Trophoblast cell (in vitro differentiated cells and primary cell): ENCODE measurements at regions not wholly inside any gene's neighbourhood (a gene's known extent, or its start where the extent isn't known, plus 50 kb on each side); places are given as distances from the start of the nearest gene placed in this dataset.

Experiments
- DNase-seq, 2 donors: peaks; one replicate each; pipeline ENCODE4 v3.0.0-alpha.2; 2016
- H2AFZ ChIP-seq: 2 replicates; pipeline ENCODE4 v1.6.1; 2013; ENCODE audit warnings: low read length, moderate library complexity, mild to moderate bottlenecking; ENCODE audit not compliant: insufficient read depth, poor library complexity
- H2AK5ac ChIP-seq: 2 replicates; pipeline ENCODE4 v1.6.1; 2013; ENCODE audit warnings: mild to moderate bottlenecking, low read length
- H2BK120ac ChIP-seq: 2 replicates; pipeline ENCODE4 v1.6.1; 2013; ENCODE audit warnings: low read length, mild to moderate bottlenecking, moderate library complexity; ENCODE audit not compliant: insufficient read depth, poor library complexity
- H2BK12ac ChIP-seq: 2 replicates; pipeline ENCODE4 v1.6.1; 2013; ENCODE audit warnings: mild to moderate bottlenecking, low read length, moderate library complexity
- H2BK5ac ChIP-seq: 2 replicates; pipeline ENCODE4 v1.6.1; 2013; ENCODE audit warnings: low read length, low read depth, moderate library complexity, mild to moderate bottlenecking; ENCODE audit not compliant: poor library complexity
- H3K14ac ChIP-seq: 2 replicates; pipeline ENCODE4 v1.6.1; 2013; ENCODE audit warnings: mild to moderate bottlenecking, low read length
- H3K18ac ChIP-seq: 2 replicates; pipeline ENCODE4 v1.6.1; 2013; ENCODE audit warnings: mild to moderate bottlenecking, low read length
- H3K23ac ChIP-seq: 2 replicates; pipeline ENCODE4 v1.6.1; 2013; ENCODE audit warnings: low read length
- H3K27ac ChIP-seq: 2 replicates; pipeline ENCODE4 v1.5.1; 2013; ENCODE audit warnings: low read depth, mild to moderate bottlenecking, inconsistent platforms, low read length, moderate library complexity
- H3K27me3 ChIP-seq: 2 replicates; pipeline ENCODE4 v1.6.1; 2013; ENCODE audit warnings: inconsistent platforms, mild to moderate bottlenecking, low read length, moderate library complexity; ENCODE audit not compliant: insufficient read depth
- H3K36me3 ChIP-seq, 2 experiments: 1 replicate in 1 of 2; 2 replicates in 1 of 2; pipeline ENCODE4 v1.6.1; 2013; ENCODE audit warnings: low read length in 2 of 2, mild to moderate bottlenecking in 2 of 2, moderate library complexity in 1 of 2; ENCODE audit not compliant: insufficient read depth in 2 of 2, control insufficient read depth in 1 of 2
- H3K4ac ChIP-seq: 2 replicates; pipeline ENCODE4 v1.6.1; 2013; ENCODE audit warnings: low read depth, mild to moderate bottlenecking, low read length, moderate library complexity
- H3K4me1 ChIP-seq, 2 experiments: 1 replicate in 1 of 2; 2 replicates in 1 of 2; pipeline ENCODE4 v1.6.1; 2013; ENCODE audit warnings: low read length in 2 of 2, mild to moderate bottlenecking in 2 of 2, moderate library complexity in 1 of 2; ENCODE audit not compliant: insufficient read depth in 2 of 2, control insufficient read depth in 1 of 2
- H3K4me2 ChIP-seq: 2 replicates; pipeline ENCODE4 v1.6.1; 2013; ENCODE audit warnings: inconsistent platforms, mild to moderate bottlenecking, low read length, moderate library complexity
- H3K4me3 ChIP-seq: 2 replicates; pipeline ENCODE4 v1.5.1; 2013; ENCODE audit warnings: mild to moderate bottlenecking, low read depth, low read length, inconsistent platforms
- H3K79me1 ChIP-seq: one replicate; pipeline ENCODE4 v1.6.1; 2013; ENCODE audit warnings: low read length
- H3K79me2 ChIP-seq: 2 replicates; pipeline ENCODE4 v1.6.1; 2013; ENCODE audit warnings: low read length, mild to moderate bottlenecking; ENCODE audit not compliant: control insufficient read depth, insufficient read depth, poor library complexity
- H3K9ac ChIP-seq: 2 replicates; pipeline ENCODE4 v1.6.1; 2013; ENCODE audit warnings: mild to moderate bottlenecking, low read length
- H3K9me3 ChIP-seq: 2 replicates; pipeline ENCODE4 v1.6.1; 2013; ENCODE audit warnings: low read depth, mild to moderate bottlenecking, control low read depth, inconsistent platforms, low read length; ENCODE audit not compliant: insufficient read depth
- H4K12ac ChIP-seq: 2 replicates; pipeline ENCODE4 v1.6.1; 2013; ENCODE audit warnings: low read depth, mild to moderate bottlenecking, low read length, moderate library complexity
- H4K8ac ChIP-seq: 2 replicates; pipeline ENCODE4 v1.6.1; 2013; ENCODE audit warnings: low read depth, mild to moderate bottlenecking, low read length, moderate library complexity
- H4K91ac ChIP-seq: one replicate; pipeline ENCODE4 v1.6.1; 2013; ENCODE audit warnings: low read depth, mild to moderate bottlenecking, low read length, moderate library complexity
- WGBS: extraction: QIAGEN DNeasy Blood & Tissue Kit; methylation state at CpG from one replicate; pipeline ENCODE4 v1.1.7; 2013; ENCODE audit warnings: missing lambda C conversion rate; ENCODE audit not compliant: insufficient read length, insufficient coverage; ENCODE audit errors: extremely low coverage; 5-methylcytosine and 5-hydroxymethylcytosine counted together

DNA sequence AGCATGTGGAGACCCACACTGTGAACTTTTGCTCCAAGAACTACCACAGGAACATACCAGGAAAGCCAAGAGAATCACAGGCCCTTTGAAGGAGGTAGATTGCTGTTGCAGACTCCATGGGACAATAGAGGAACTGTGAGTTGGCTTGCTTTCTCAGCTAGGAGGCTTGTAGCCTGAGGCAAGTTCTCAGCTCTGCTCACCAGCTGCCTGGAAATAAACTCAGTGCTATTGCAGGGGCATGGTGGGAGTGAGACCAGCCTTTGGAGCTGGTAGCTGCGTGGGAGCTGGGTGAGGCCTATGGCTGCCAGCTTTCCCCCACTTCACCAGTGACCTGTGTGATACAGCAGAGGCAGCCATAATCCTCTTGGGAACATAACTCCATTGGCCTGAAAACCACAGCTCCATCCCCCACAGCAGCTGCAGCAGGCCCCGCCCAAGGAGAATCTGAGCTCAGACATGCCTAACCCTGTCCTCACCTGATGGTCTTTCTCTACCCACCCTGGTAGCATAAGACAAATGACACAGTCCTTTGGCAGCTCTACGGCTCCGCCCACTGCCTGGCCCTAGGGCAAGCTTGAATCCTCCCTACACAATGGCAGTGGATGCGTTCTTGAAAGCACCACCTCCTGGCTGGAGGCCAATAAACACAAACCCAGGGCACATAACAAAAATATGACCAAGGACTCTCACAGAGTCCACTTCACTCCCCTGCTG is 389.5 kb downstream of the KIF4B start:
- H4K91ac ChIP-seq = no peak overlapping the region
- H2BK5ac ChIP-seq = no peak overlapping the region
- H2AK5ac ChIP-seq = no peak overlapping the region
- no peak overlapping the region for H2AFZ ChIP-seq
- no peak for DNase-seq
- no peaks in the 10 kb centered on the region for H3K36me3 ChIP-seq
- no peak overlapping the region for H3K14ac ChIP-seq
- H4K8ac ChIP-seq = no peak overlapping the region
- peaks cover 0 to 3% of the 10 kb centered on the region in 2 experiments for H3K4me1 ChIP-seq
- no peak overlapping the region for H3K4ac ChIP-seq
- WGBS = no CpG with 5 or more reads among the region's 5 CpGs
- H3K23ac ChIP-seq = no peak overlapping the region
- H3K27ac ChIP-seq = no peak overlapping the region
- H4K12ac ChIP-seq = no peak overlapping the region
- no peak overlapping the region for H3K4me3 ChIP-seq
- H3K79me2 ChIP-seq = no peaks in the 10 kb centered on the region
- no peak overlapping the region for H3K9ac ChIP-seq
- no peak overlapping the region for H3K4me2 ChIP-seq
- H3K18ac ChIP-seq = no peak overlapping the region
- H2BK120ac ChIP-seq = no peak overlapping the region
- no peaks in the 10 kb centered on the region for H3K27me3 ChIP-seq
- no peaks in the 10 kb centered on the region for H3K79me1 ChIP-seq
- H2BK12ac ChIP-seq = no peak overlapping the region
- peaks cover 3% of the 10 kb centered on the region for H3K9me3 ChIP-seq

DNA sequence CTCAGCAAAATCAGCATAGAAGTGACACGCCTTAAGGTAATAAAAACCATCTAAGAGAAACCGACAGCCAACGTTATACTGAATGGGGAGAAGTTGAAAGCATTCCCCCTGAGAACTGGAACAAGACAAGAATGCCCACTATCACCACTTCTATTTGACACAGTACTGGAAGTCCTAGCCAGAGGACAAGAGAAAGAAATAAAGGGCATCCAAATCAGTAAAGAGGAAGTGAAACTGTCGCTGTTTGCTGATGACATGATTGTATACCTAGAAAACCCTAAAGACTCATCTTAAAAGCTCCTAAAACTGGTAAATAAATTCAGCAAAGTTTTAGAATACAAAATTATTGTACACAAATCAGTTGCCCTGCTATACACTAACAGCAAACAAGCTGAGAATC is 393.3 kb downstream of the KIF4B start:
- Histone ChIP-seq H3K4ac (no peak overlapping the region), H3K79me1 (no peaks in the 10 kb centered on the region), H3K23ac (no peak overlapping the region), H2BK120ac (no peak overlapping the region), H3K9ac (no peak overlapping the region), H3K9me3 (peaks cover 3% of the 10 kb centered on the region), H3K14ac (no peak overlapping the region), H4K8ac (no peak overlapping the region), H3K4me1 (peaks cover 0 to 3% of the 10 kb centered on the region in 2 experiments), H3K18ac (no peak overlapping the region), H3K4me3 (no peak overlapping the region), H2BK12ac (no peak overlapping the region), H3K79me2 (no peaks in the 10 kb centered on the region), H2AFZ (no peak overlapping the region), H2BK5ac (no peak overlapping the region), H4K12ac (no peak overlapping the region), H3K36me3 (no peaks in the 10 kb centered on the region), H3K27ac (no peak overlapping the region), H2AK5ac (no peak overlapping the region), H4K91ac (no peak overlapping the region), H3K27me3 (no peaks in the 10 kb centered on the region), H3K4me2 (no peak overlapping the region)
- DNase-seq = no peak
- no CpG with 5 or more reads among the region's 4 CpGs for WGBS

- Histone ChIP-seq H3K79me1 (no peaks in the 10 kb centered on the region), H3K9ac (no peak overlapping the region), H3K27ac (no peak overlapping the region), H3K18ac (no peak overlapping the region), H3K4me1 (no peaks in the 10 kb centered on the region), H2BK120ac (no peak overlapping the region), H2BK5ac (no peak overlapping the region), H3K27me3 (no peaks in the 10 kb centered on the region), H3K79me2 (no peaks in the 10 kb centered on the region), H3K9me3 (no peaks in the 10 kb centered on the region), H3K4me2 (no peak overlapping the region), H2AFZ (no peak overlapping the region), H3K36me3 (no peaks in the 10 kb centered on the region), H3K4ac (no peak overlapping the region), H3K4me3 (no peak overlapping the region), H4K12ac (no peak overlapping the region), H4K91ac (no peak overlapping the region), H3K23ac (no peak overlapping the region), H3K14ac (no peak overlapping the region), H4K8ac (no peak overlapping the region), H2AK5ac (no peak overlapping the region), H2BK12ac (no peak overlapping the region)
- DNase-seq = no peak
- no CpG with 5 or more reads among the region's 5 CpGs for WGBS
These were observed 394.9 kb downstream of the KIF4B start for GRCh38 chr5:155408465-155408864.

- Histone ChIP-seq H3K18ac (no peak overlapping the region), H2BK120ac (no peak overlapping the region), H3K9me3 (no peaks in the 10 kb centered on the region), H2AK5ac (no peak overlapping the region), H2BK5ac (no peak overlapping the region), H3K23ac (no peak overlapping the region), H3K14ac (no peak overlapping the region), H3K36me3 (no peaks in the 10 kb centered on the region), H2AFZ (no peak overlapping the region), H4K91ac (no peak overlapping the region), H3K4me1 (peaks cover 0 to 4% of the 10 kb centered on the region in 2 experiments), H3K4me2 (no peak overlapping the region), H4K12ac (no peak overlapping the region), H3K79me2 (no peaks in the 10 kb centered on the region), H3K9ac (no peak overlapping the region), H3K4me3 (no peak overlapping the region), H4K8ac (no peak overlapping the region), H3K27ac (no peak overlapping the region), H2BK12ac (no peak overlapping the region), H3K4ac (no peak overlapping the region), H3K27me3 (no peaks in the 10 kb centered on the region), H3K79me1 (no peaks in the 10 kb centered on the region)
- WGBS = no CpG with 5 or more reads among the region's 1 CpG
- no peak for DNase-seq
These were observed 403.2 kb downstream of the KIF4B start for GRCh38 chr5:155416765-155417164.
